Jurkat, Clone E6-1 (cell line): ENCODE measurements at regions not wholly inside any gene's neighbourhood (a gene's known extent, or its start where the extent isn't known, plus 50 kb on each side); places are given as distances from the start of the nearest gene placed in this dataset.

Experiments used
- DNase-seq: peaks from one replicate; pipeline ENCODE4 v3.0.0-alpha.2; 2011; ENCODE audit warnings: low read depth, low spot score
- H3K4me3 ChIP-seq: 2 replicates; pipeline ENCODE4 v1.5.1; 2011; ENCODE audit warnings: mild to moderate bottlenecking, low read length, control low read depth, moderate library complexity

DNA sequence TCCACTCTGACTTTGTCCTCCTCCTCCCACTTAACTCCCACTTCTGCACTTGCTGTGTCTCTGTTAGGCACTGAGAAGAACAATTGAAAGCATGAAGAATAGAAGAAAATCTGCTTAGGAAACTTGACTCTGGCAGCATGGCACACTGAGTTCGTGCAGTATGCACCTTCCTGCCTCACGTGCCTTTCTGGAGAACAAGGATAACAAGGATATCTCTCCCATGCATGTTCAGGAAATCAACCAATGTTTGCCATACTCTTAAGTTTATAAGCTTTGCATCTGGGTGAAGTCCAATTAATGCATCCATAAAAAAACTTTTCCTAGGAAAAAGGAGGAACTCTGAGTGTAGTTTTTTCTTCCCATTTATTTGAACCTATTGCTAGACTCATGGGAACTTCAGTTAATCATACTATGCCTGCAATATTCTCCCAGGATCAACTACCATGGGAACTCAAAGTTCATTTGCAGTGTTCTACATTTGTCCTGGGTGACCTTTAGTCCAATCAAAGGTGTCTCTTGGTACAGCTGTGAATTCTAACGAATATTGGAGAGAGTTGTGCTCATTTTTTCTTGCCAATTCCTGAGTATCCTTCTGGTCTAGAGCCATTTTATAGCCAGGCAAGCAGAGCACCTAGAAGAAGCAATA, 227.0 kb downstream of the ENC1 start:
- no peak overlapping the region for H3K4me3 ChIP-seq
- DNase-seq: no peak

DNA sequence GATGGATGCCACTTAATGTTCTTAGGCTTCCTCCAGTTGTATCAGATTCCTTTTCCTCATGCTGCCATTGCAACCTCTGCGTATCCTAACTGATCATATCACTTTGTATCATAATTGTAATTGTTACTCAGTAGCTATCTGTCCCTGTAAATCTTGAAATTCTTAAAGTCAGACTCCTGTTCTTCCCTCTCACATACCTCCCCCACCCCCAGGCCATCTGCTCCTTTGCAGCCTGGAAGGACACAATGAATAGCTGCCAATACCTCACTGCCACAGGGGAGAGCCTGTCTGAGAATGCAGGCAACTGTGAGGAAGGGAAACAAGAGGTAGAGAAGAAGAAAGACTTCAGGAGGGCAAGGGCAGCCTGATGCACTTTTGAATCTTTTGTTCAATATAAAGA, 228.5 kb downstream of the ENC1 start:
- H3K4me3 ChIP-seq: no peak overlapping the region
- DNase-seq: no peak

DNA sequence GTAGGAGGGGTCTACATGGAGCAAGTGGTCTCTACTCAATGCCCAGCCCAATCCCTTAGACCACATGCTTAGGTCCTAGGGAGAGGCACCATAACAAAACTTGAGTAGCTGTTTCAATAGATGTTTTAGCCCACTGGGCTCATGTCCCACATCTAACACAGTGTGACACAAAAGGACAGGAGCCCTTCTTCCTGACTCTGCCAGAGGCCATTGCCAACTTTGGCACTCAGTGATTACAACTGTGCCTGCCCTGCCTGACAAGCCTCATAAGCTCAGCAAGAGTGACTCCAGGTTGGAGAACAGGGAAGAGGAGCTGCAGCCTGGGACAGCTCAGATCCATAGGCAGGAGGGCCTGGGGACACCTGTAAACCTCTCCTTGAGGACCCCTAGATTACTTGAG, 230.8 kb downstream of the ENC1 start:
- DNase-seq: no peak
- H3K4me3 ChIP-seq: no peak overlapping the region

DNA sequence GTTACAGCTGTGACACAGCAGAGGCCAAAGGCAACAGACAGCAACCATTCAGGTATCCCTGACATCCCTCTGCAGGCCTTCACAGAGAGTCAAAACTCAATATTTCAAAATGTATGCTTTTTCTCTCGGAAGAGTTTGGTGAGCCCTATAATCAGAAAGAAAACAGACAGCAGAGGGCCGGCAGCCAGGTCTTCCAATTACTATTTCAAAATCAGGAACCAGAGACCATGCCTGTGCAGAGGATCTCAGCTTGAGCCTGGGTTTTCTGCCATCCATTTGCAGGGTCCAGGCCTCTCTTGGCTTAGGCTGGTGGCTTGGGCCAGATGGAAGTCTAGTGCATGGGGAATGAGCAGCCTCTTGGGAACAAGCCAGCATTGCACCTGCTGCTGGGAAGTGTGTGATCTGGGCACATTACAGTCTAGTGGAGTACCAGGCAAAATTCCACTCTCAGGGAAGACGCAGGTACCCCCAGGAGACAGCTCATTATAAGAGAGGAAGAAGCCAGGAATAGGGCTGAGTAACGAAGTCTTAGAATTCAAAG, 231.3 kb downstream of the ENC1 start:
- DNase-seq: no peak

DNA sequence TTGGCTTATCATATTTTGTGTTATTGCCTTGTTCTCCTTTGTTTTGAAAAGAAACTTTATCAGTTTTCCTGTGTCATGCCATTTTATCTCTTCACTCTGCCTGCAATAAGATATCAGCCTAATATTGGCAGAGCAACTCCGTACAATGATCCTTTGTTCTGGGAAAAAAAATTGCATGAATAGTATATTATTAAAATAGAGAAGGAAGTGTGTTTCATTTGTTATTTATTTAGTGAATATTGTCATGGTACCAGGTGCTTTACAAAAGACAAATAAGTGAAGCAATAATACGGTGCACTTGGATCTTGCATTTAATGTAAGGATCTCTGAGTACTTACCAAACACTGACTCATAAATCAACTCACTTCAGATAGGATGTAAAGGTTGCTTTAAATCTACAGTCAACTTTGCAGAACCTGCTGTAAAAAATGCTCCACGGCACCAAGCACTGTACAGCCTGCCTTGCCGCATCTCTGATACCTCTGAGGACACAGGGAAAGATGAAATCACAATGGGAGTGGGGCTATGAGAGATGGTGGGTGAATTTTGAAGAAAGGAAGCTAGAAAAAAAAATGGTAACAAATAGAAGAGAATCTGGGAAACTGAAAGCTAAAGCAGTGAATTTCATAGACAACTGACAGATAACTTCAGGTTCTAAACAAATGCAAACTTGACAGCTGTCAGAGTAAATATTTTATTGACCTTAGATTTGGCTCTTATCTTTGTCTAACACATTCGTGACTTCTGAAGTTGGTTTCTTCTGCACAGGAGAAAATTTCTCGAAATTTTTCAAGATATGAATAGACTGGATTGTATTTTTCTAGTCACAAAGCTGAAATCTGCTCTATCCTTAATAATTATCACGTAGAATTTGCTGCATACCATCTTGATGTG, 232.1 kb downstream of the ENC1 start:
- no peak overlapping the region for H3K4me3 ChIP-seq
- DNase-seq: no peak

More for the DNA sequence above, 231.3 kb downstream of the ENC1 start:
- no peak overlapping the region for H3K4me3 ChIP-seq

DNA sequence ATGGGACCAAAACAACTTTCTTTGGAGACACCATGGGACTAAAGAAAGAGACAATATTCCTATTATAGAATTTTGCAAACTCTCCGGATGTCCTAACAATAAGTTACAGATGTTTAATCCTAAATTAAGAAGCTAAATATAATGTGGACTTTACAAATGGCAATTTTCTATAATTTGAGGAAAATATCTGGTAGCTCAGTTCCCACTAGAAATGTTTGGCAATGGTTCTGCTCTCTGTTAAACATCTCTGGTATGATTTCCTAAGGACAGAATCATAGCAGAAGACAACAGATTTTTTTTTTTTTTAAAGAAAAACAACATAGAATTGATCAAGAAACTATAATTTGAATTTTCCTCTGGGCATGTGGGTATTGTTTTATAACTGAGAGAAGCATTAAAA, 232.8 kb downstream of the ENC1 start:
- no peak for DNase-seq
- no peak overlapping the region for H3K4me3 ChIP-seq

DNA sequence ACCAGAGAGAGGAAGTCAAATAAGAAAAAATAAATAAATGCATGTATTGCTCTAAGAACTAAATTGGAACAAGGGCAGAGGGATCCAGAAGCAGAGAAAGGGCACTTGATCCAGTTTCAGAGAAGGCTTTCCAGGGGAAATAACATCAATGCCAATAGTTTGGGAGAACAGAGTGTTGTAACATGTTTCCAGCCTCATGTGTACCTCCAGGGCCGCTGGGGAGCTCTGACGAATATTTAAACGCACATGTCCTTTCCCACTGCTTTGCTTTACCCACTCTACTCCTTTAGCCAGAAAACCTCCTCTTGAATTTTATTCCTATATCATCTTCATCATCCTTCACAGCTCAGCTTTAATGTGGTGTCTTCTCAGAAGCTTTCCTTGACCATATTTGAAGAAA, 233.7 kb downstream of the ENC1 start:
- DNase-seq: no peak
- H3K4me3 ChIP-seq: no peak overlapping the region

DNA sequence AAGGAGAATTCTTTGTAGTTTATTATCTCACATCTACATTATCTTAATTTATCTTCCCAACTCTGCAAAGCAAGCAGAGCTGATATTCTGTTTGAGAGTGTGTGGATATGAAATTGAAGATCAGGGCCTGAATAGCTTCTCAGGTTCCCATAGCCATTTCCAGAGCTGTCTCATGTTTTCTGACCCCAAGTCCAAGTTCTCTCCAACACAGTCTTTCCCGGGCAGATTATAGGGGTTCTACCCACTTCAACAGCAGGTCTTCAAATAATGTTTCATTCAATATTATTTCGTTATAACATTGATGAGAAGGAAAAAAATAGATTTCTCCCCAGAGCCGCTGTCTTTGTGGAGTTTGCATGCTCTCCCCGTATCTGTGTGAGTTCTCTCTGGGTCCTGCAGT, 234.9 kb downstream of the ENC1 start:
- DNase-seq: no peak
- H3K4me3 ChIP-seq: no peak overlapping the region

DNA sequence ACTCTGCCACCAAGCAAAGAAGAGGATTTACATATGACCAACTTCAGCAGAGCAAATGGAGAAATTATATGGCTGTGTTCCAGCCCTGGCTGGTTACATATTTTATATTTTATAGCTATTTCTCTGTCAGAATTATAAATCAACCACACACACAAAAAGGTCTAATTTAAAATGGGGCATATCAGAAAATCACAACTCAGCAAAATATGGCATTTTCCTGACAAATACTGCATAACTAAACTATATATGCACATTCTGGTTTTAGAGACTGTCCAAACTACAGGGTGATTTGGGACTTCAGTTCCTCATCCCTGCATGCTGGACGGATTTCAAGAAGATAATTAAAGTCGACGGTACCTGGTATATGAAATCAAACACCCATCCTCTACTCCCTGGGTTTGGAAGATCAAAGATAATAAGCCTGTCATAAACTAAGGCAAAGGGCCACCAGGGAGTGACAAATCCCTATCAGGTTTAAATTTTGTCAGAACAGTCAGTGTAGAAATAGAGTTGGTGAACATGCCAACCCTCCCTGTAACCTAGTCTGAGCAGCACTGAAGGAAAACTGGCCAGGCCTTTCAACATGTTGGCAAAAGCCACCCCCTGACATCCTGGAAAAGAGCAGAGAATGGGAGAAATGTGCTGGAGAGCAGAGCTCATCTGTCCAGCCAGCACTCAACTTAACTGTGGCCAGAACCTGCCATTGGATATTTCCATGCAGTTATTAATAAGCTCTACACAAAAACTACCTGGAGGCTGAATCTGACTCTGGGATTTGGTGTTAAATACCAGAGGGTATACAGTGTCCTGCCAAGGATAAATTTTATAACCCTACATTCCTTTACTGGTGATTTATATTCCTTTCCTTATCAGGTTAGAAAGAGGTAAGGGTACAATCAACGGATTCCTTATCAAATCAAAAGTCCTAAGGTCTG, 235.7 kb downstream of the ENC1 start:
- H3K4me3 ChIP-seq: no peak overlapping the region
- DNase-seq: no peak

DNA sequence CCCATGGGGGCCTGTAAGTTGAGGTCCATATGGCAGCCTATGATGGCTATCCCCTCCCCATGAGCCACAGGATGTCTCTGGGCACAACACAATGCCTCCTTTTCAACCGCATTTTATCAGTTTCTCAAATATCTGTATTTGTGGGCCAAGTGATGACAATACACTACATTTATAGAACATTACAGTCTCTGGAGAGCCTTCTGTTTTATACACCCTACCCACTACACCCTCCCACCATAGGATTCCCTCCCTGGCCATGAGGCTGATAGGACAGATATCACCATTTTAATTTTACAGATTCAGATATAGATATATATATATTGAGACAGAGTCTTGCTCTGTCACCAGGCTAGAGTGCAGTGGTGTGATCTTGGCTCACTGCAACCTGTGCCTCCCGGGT, 236.8 kb downstream of the ENC1 start:
- DNase-seq: no peak
- H3K4me3 ChIP-seq: no peak overlapping the region

DNA sequence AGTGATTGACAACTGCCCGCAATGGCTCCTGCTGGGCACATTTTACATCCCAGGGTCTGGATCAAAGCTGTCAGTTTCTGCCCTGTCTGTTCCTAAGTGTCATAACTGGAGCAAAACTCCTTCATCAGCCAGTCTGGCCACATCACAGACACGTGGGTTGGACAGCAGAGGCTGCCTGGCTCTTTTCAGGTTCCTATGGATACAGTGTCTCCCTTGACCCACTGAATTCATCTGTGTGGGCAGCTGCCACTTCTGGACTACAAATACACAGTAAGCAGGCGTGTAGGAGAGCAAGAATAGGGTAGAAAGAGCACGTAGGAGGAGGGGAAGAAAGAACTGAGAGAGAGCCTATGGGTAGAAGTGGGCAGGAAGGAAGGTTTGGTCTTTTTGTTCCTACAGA, 238.0 kb downstream of the ENC1 start:
- no peak for DNase-seq
- no peak overlapping the region for H3K4me3 ChIP-seq

DNA sequence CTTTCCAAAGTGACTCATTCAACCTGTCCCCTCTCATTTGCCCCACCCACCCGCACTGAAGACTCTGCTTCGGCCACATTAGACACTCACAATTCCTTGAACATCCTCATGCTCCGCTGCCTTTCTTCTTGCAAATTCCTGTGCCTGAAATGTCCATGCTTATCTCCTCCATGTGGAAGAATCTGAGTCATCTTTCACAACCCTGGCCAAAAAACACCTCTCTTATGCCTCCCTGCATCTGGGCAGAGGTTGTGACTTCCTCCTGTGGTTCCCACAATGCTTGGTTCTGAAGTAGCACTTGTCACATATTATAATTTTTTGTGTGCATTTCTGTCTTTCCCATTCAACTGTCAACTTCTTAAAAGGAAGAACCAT, 238.6 kb downstream of the ENC1 start:
- H3K4me3 ChIP-seq: no peak overlapping the region
- no peak for DNase-seq

DNA sequence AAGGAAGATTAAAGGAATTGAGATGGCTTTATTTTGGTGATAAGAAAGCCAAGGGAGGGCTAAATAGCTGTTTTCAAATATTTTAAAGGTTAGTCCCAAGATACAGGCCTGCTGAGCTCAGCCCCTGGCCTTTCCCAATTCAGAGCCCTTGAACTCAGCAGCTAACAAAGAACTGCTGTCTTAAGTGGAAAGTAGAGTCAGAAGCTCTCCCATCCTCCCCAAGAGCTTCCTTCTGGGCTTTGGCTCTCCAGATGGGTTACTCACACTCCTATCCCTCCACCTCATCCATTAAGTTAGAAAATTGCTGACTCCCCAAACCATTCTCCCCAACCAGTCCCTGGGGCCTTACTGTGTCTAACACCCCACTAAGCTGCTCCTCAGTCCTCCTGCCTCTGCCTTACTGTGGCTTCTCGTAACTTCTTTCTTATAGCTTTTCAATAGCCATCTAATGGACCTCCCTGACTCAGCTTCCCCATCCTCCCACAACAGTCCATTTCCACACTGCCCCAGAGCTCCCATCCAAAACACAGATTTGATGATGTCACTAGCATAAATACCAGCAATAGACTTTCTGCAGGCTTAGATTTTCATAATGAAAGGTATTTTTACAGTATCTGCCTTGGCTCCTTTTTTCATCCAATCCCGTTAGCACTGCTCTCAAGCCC, 239.1 kb downstream of the ENC1 start:
- H3K4me3 ChIP-seq: no peak overlapping the region
- DNase-seq: no peak

DNA sequence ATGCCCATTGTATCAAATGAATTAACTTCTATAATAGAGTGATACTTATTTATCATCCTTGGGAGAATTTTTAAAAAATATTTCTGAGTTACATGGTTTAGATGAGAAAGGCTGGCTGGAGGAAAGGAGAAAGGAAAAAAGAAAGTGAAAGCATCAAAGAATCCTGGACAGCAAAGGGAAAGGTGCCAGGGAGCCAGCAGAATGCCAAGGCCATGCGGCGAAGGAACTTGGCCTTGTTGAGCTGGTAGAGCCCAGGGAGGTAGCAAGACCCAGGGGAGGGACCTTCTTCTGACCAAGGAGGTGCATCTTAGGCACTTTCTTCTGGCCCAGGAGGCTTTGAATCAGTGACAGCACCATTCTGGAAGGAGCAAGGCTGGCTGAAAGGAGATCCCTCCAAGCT, 240.5 kb downstream of the ENC1 start:
- no peak for DNase-seq
- no peak overlapping the region for H3K4me3 ChIP-seq

DNA sequence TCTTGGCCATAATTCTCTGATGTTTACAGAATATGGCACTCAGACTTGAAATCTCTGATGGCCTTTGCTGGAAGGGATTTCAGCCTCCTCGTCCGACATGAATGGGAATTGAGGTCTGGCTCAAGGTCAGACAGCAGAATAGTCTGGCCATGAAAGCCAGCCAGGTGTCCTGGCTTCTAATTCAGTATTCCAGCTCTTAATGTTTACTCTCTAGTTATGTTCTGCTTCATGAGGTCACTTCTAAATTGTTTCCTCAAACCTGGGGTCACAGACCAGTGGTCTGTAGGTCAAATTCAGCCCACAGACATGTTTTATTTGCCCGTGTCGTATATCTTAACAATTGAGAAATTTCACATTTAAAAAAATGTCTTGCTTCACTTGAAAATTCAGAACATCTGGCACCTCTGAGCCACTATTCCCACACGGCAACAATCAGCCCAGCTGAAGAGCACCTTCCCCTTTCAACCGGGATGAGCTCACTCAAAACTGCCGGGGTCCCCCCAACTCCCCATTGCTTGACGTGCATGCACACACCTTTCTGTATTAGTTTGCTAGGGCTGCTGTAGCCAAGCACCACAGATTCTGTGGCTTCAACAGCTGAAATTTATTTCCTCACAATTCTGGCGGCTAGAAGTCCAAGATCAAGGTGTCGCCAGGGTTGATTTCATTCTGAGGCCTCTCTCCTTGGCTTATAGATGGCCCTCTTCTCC, 243.5 kb downstream of the ENC1 start:
- no peak for DNase-seq

DNA sequence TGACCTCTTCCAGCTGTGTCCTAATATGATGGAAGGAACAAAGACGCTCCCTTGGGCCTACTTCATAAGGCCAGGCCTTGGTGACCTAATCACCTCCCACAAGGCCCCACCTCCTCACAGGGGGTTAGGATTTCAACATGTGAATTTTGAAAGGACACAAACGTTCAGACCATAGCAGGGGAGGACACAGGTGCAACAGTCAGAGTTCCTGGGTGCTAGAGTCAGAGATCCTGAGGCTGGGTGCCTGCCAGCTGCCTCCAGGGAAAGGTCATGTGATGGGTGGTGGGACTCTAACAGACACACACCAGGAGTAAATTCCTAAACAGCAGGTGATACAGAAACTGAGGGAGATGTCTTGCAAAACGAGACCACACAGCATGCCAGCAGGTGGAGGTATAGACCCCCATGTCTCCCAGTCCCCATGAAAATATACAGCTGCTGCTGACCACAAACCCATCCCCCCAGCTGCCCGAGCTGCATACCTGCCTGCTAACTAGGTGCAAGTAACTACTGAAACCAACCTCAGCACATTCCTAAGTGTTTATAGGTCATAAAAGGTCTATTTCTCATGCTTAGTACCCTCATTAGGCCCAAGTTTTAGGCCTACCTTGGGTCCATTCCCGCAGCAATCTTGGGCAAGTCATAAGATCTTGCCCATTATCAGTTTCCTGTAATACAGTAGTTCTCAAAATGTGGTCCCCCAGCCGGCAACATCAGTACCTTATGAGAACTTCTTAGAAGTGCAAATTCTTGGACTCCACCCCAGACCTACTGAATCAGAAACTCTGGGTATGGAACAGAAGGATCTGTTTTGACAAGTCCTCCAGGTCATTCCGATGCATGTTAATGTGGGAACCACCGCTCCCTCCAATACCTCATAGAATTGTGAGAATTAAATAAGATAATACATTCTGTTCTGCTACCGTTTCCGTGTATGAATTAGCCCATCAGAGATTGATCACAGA, 245.3 kb downstream of the ENC1 start:
- no peak for DNase-seq
- no peak overlapping the region for H3K4me3 ChIP-seq

More for the DNA sequence above, 243.5 kb downstream of the ENC1 start:
- H3K4me3 ChIP-seq: no peak overlapping the region

DNA sequence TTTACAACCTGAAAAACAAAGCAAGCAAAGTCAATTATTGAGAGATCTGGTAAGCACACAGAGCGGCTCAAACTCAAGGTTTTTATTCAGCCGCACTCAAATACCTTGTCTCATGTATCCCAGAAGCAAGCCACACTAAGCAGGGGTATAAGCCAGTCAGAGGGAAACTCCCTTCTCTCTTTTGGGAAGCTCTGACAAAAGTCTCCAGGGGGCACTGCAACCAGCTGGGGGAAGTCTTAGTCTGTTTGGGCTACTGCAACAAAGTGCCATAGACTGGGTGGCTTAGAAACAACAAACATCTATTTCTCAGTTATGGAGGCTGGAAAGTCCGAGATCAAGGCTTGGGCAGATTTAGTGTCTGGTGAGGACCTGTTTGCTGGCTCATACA, 246.0 kb downstream of the ENC1 start:
- H3K4me3 ChIP-seq: no peak overlapping the region
- no peak for DNase-seq
